NCI-H748 treated with DMSO at 0.1 percent for 48 hours (cell line): ENCODE measurements at regions not wholly inside any gene's neighbourhood (a gene's known extent, or its start where the extent isn't known, plus 50 kb on each side); places are given as distances from the start of the nearest gene placed in this dataset.

Experiments
- DNase-seq: peaks from one replicate; lab custom pipeline; 2025; lab: John Stamatoyannopoulos, UW

GRCh38 chr4:82031376-82031927, 342.3 kb downstream of the HNRNPD start:
- DNase-seq = no peak

- no peak for DNase-seq
Observed at GRCh38 chr4:82017680-82018079, 356.1 kb downstream of the HNRNPD start.

GRCh38 chr4:82005158-82005557, 368.6 kb downstream of the HNRNPD start:
- DNase-seq = no peak

GRCh38 chr4:81997313-81997712, 376.5 kb downstream of the HNRNPD start:
- DNase-seq = no peak

GRCh38 chr4:81990898-81991297, 382.9 kb downstream of the HNRNPD start:
- no peak for DNase-seq

- DNase-seq = no peak
Observed at GRCh38 chr4:81990211-81990610, 383.6 kb downstream of the HNRNPD start.

- no peak for DNase-seq
Observed at GRCh38 chr4:81989202-81989601, 384.6 kb downstream of the HNRNPD start.

- DNase-seq = no peak
Observed at GRCh38 chr4:81988178-81988577, 385.6 kb downstream of the HNRNPD start.

- no peak for DNase-seq
Observed at GRCh38 chr4:81984746-81985145, 389.0 kb downstream of the HNRNPD start.

GRCh38 chr4:81982846-81983540, 390.8 kb downstream of the HNRNPD start:
- no peak for DNase-seq

- DNase-seq = no peak
Observed at GRCh38 chr4:81981218-81981617, 392.6 kb downstream of the HNRNPD start.

GRCh38 chr4:81974523-81974922, 399.3 kb downstream of the HNRNPD start:
- DNase-seq = no peak

- DNase-seq = no peak
Observed at GRCh38 chr4:81971637-81972381, 402.0 kb downstream of the HNRNPD start.

GRCh38 chr4:81971061-81971460, 402.7 kb downstream of the HNRNPD start:
- DNase-seq = no peak

GRCh38 chr4:81970454-81970853, 403.3 kb downstream of the HNRNPD start:
- DNase-seq = no peak

GRCh38 chr4:81966676-81967075, 407.1 kb downstream of the HNRNPD start:
- no peak for DNase-seq

- no peak for DNase-seq
Observed at GRCh38 chr4:81965911-81966310, 407.9 kb downstream of the HNRNPD start.

GRCh38 chr4:81965454-81965853, 408.3 kb downstream of the HNRNPD start:
- DNase-seq = no peak

GRCh38 chr4:81963763-81964020, 410.1 kb downstream of the HNRNPD start:
- DNase-seq = no peak

GRCh38 chr4:81963015-81963762, 410.6 kb downstream of the HNRNPD start:
- no peak for DNase-seq

GRCh38 chr4:81960961-81961360, 412.8 kb downstream of the HNRNPD start:
- DNase-seq = no peak

- no peak for DNase-seq
Observed at GRCh38 chr4:81954271-81954670, 419.5 kb downstream of the HNRNPD start.

- DNase-seq = peak; percentile 24
Observed at GRCh38 chr4:81951891-81952455, 421.8 kb downstream of the HNRNPD start.
